ENCODE measurements at regions not wholly inside any gene's neighbourhood (a gene's known extent, or its start where the extent isn't known, plus 50 kb on each side); places are given as distances from the start of the nearest gene placed in this dataset.

DNA sequence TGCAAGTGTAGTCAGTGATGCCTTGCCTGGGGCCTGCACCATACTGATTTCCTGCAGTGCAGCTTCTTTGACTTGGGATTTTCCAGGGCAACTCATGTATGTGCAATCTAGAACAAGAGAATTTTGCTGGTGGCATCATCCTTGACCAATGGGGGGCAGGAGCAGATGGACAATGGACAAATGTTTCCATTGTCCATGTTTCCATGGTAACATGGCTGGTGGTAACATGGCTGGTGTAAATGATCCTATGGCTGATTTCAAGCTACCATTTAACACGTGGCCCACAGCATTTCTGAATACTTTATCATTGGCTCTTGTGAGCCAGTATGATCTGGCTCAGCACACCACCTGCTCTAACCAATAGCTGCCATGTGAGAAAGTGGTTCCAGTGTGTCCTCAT, 130.1 kb upstream of the OSMR start:
- TF ChIP-seq, protein P1, sequence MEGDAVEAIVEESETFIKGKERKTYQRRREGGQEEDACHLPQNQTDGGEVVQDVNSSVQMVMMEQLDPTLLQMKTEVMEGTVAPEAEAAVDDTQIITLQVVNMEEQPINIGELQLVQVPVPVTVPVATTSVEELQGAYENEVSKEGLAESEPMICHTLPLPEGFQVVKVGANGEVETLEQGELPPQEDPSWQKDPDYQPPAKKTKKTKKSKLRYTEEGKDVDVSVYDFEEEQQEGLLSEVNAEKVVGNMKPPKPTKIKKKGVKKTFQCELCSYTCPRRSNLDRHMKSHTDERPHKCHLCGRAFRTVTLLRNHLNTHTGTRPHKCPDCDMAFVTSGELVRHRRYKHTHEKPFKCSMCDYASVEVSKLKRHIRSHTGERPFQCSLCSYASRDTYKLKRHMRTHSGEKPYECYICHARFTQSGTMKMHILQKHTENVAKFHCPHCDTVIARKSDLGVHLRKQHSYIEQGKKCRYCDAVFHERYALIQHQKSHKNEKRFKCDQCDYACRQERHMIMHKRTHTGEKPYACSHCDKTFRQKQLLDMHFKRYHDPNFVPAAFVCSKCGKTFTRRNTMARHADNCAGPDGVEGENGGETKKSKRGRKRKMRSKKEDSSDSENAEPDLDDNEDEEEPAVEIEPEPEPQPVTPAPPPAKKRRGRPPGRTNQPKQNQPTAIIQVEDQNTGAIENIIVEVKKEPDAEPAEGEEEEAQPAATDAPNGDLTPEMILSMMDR (IDR thresholded peaks at IDR 0.05): no peak
- TF ChIP-seq POLR2A (IDR thresholded peaks at IDR 0.05) (no peak), POLR2AphosphoS5 (IDR thresholded peaks at IDR 0.05) (no peak), EP300 (IDR thresholded peaks at IDR 0.05) (no peak)
- H3K27ac ChIP-seq: no peak overlapping the region
- H3K9me3 ChIP-seq: no peaks in the 10 kb centered on the region
- no peaks in the 10 kb centered on the region for H3K27me3 ChIP-seq
- no peak for ATAC-seq (ENCODE audit: low FRiP score in 2 of 2)
- DNase-seq: no peak
- H3K36me3 ChIP-seq: no peaks in the 10 kb centered on the region
- H3K4me1 ChIP-seq: peaks cover 0 to 7% (median 0%) of the 10 kb centered on the region in 4 donors
- WGBS, 2 donors: 67 to 79% methylated on average over 1 of the region's 1 CpG
- no peak overlapping the region for H3K4me3 ChIP-seq

DNA sequence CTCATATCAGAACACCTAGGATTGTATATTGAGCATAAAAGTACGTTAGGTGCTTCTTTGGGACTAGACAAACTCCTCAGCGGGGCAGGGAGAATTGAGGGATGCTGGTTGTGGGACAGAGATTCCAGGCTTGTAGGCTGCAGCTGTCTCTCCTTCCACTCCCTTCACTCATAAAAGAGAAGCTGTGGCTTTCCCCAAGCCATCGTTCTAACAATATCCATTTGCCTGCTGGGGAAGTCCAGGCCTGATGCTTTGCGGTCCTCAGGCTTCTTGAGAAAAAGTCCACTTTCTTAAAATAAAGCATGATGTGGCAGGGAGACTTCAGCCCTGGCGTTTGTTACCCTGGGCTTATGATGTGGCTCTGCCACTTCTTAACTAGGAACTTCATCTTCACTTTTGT, 129.3 kb upstream of the OSMR start:
- Histone ChIP-seq H3K36me3 (no peaks in the 10 kb centered on the region), H3K27ac (no peak overlapping the region), H3K4me1 (peaks cover 0 to 7% (median 0%) of the 10 kb centered on the region in 4 donors), H3K9me3 (no peaks in the 10 kb centered on the region), H3K27me3 (no peaks in the 10 kb centered on the region), H3K4me3 (no peak overlapping the region)
- TF ChIP-seq POLR2AphosphoS5 (IDR thresholded peaks at IDR 0.05) (no peak), EP300 (IDR thresholded peaks at IDR 0.05) (no peak), POLR2A (IDR thresholded peaks at IDR 0.05) (no peak)
- TF ChIP-seq, protein P1 (IDR thresholded peaks at IDR 0.05): no peak
- 68 to 76% methylated on average over 5 of the region's 5 CpGs for WGBS, 2 donors
- ATAC-seq (ENCODE audit: low FRiP score in 2 of 2) (no peak), DNase-seq (no peak)

DNA sequence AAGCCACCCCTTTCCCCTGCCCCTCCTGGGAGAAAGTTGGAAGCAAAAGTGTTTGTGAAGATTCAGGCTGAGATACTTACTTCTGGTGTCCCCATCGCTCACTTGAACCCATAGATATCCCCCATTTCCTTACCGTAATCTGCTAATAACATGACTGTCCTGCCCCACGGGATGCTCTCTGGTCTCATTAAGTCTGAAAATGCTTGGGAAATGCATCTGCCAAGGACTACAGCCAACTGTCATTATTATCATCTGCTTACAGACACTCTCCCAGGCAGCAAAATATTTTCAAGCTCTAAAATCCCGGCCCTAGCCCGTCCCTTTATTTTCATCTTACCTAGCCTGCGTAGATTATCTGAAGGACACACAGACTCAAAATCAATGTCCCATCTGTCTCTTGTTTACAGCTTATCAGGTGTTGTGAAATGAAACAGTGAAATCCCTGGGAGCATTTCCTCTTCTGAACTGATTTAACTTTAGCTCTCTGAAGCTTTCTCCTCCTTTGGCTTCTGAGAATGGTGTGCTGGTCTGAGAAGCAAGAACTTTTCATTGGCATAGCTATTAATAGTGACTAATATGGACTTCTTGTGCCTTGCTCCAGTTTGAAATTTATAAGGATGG, 126.9 kb upstream of the OSMR start:
- 49 to 57% methylated on average over 6 of the region's 6 CpGs for WGBS, 2 donors
- Histone ChIP-seq H3K36me3 (no peaks in the 10 kb centered on the region), H3K27ac (no peak overlapping the region), H3K4me3 (no peak overlapping the region), H3K27me3 (no peaks in the 10 kb centered on the region), H3K9me3 (no peaks in the 10 kb centered on the region), H3K4me1 (peaks cover 0 to 7% (median 0%) of the 10 kb centered on the region in 4 donors)
- TF ChIP-seq POLR2A (IDR thresholded peaks at IDR 0.05): no peak
- TF ChIP-seq POLR2AphosphoS5 (IDR thresholded peaks at IDR 0.05): no peak
- no peak for TF ChIP-seq EP300 (IDR thresholded peaks at IDR 0.05)
- TF ChIP-seq, protein P1 (IDR thresholded peaks at IDR 0.05): no peak
- DNase-seq: no peak
- ATAC-seq (ENCODE audit: low FRiP score in 2 of 2): peak in 1 of 2 donors; percentile 39

DNA sequence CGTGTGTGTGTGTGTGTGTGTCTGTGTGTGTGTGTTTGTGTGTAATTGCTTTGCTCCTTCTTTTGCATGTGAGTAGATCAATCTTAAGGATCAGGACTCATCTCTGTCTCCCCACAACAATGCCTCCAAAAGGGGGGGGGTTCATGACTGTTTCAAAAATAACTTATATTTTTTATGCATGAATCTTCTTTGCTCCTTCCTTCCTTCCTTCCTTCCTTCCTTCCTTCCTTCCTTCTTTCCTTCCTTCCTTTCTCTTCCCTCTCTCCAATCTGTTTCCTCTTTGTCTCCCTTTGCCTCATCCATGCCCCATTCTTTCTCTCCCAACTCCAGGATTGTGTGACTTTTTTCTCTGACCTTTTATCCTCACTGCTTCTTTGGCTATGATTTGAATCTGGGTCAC, 126.4 kb upstream of the OSMR start:
- H3K27me3 ChIP-seq: no peaks in the 10 kb centered on the region
- WGBS, 2 donors: 72 to 73% methylated on average over 1 of the region's 1 CpG
- DNase-seq (no peak), ATAC-seq (ENCODE audit: low FRiP score in 2 of 2) (no peak)
- no peaks in the 10 kb centered on the region for H3K9me3 ChIP-seq
- H3K36me3 ChIP-seq: no peaks in the 10 kb centered on the region
- no peak overlapping the region for H3K27ac ChIP-seq
- TF ChIP-seq, protein P1 (IDR thresholded peaks at IDR 0.05): no peak
- TF ChIP-seq POLR2AphosphoS5 (IDR thresholded peaks at IDR 0.05) (no peak), POLR2A (IDR thresholded peaks at IDR 0.05) (no peak), EP300 (IDR thresholded peaks at IDR 0.05) (no peak)
- no peak overlapping the region for H3K4me3 ChIP-seq
- H3K4me1 ChIP-seq: peaks cover 0 to 7% (median 0%) of the 10 kb centered on the region in 4 donors

DNA sequence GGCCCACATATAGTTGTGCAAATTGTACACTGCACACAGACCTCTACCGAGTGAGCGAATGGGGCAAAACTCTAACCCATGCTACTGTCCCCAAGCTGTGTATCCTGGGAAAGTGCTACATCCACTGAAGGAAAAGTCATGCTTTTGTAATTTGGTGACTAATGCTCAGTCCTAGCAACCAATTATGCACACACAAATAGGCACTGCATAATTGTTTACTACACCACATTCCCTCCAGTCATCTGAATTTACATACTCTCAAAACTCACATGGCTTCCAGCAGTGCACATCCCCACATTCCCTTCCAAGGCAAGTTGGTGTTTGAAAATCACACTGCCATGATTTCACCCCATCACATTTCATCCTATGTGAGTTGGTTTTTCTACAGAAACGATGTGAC, 125.9 kb upstream of the OSMR start:
- TF ChIP-seq EP300 (IDR thresholded peaks at IDR 0.05) (no peak), POLR2AphosphoS5 (IDR thresholded peaks at IDR 0.05) (no peak), POLR2A (IDR thresholded peaks at IDR 0.05) (no peak)
- TF ChIP-seq, protein P1 (IDR thresholded peaks at IDR 0.05): no peak
- H3K27me3 ChIP-seq: no peaks in the 10 kb centered on the region
- peaks cover 0 to 7% (median 0%) of the 10 kb centered on the region in 4 donors for H3K4me1 ChIP-seq
- no peak overlapping the region for H3K4me3 ChIP-seq
- H3K36me3 ChIP-seq: no peaks in the 10 kb centered on the region
- ATAC-seq (ENCODE audit: low FRiP score in 2 of 2) (peak in 1 of 2 donors; percentile 15), DNase-seq (no peak)
- no peak overlapping the region for H3K27ac ChIP-seq
- no peaks in the 10 kb centered on the region for H3K9me3 ChIP-seq
- WGBS, 2 donors: 86 to 90% methylated on average over 3 of the region's 3 CpGs

Measured in upper lobe of left lung (tissue), 6 donors.